Mesendoderm (in vitro differentiated cells): ENCODE measurements at regions not wholly inside any gene's neighbourhood (a gene's known extent, or its start where the extent isn't known, plus 50 kb on each side); places are given as distances from the start of the nearest gene placed in this dataset. TPM values are rescaled to one million over a fixed set of nuclear protein-coding genes. Genes with fewer than 3 reads are reported as not detected.

Experiments
- small RNA-seq: library from polyadenylated mRNA; stranded (forward); fragments of <200 nt; extraction: miRNeasy Mini kit (QIAGEN cat#:217004); gene quantifications from one replicate; pipeline ENCODE3, GENCODE V24; 2013; ENCODE audit not compliant: insufficient read depth

Small RNA genes lying in the stretch of these regions (small RNA-seq; reads per million reads assigned to genes)
- gene AF246928.1 (not detected), gene CYCSP42 (not detected), gene RNU6-1326P (not detected)
